Liver (tissue), 8 donors: ENCODE measurements at regions not wholly inside any gene's neighbourhood (a gene's known extent, or its start where the extent isn't known, plus 50 kb on each side); places are given as distances from the start of the nearest gene placed in this dataset.

Source experiments
- DNase-seq: peaks from one replicate; pipeline ENCODE4 v3.0.0-alpha.2; 2017; ENCODE audit warnings: low spot score
- H3K27ac ChIP-seq, 2 donors: one replicate each; pipeline ENCODE4 v1.7.0; 2013; ENCODE audit warnings: inconsistent platforms in 2 of 2, low read length in 2 of 2, control low read depth in 1 of 2, low read depth in 1 of 2, mild to moderate bottlenecking in 1 of 2
- H3K27me3 ChIP-seq, 4 donors: one replicate each; pipeline versions ENCODE4 v1.6.1 to v1.7.0; 2013; ENCODE audit warnings: low read length in 3 of 4, inconsistent platforms in 1 of 4, mild to moderate bottlenecking in 1 of 4, moderate library complexity in 1 of 4; ENCODE audit not compliant: control insufficient read depth in 4 of 4, insufficient read depth in 4 of 4
- H3K36me3 ChIP-seq, 4 donors: one replicate each; pipeline versions ENCODE4 v1.6.1 to v1.7.0; 2013; ENCODE audit warnings: low read length in 3 of 4, mild to moderate bottlenecking in 3 of 4, low read depth in 1 of 4, moderate library complexity in 1 of 4; ENCODE audit not compliant: control insufficient read depth in 4 of 4, insufficient read depth in 3 of 4
- H3K4me1 ChIP-seq, 4 donors: one replicate each; pipeline versions ENCODE4 v1.6.1 to v1.7.0; 2013; ENCODE audit warnings: low read length in 3 of 4, mild to moderate bottlenecking in 3 of 4, moderate library complexity in 1 of 4; ENCODE audit not compliant: control insufficient read depth in 4 of 4, insufficient read depth in 4 of 4
- H3K4me3 ChIP-seq, 3 donors: one replicate each; pipeline versions ENCODE4 v1.6.1 to v1.7.0; 2013; ENCODE audit warnings: low read length in 3 of 3, control low read depth in 1 of 3, low read depth in 1 of 3, mild to moderate bottlenecking in 1 of 3
- H3K9ac ChIP-seq, 2 donors: one replicate each; pipeline ENCODE4 v1.7.0; 2013; ENCODE audit warnings: low read length in 2 of 2, mild to moderate bottlenecking in 2 of 2, moderate library complexity in 2 of 2, control low read depth in 1 of 2, low read depth in 1 of 2
- H3K9me3 ChIP-seq, 4 donors: one replicate each; pipeline versions ENCODE4 v1.6.1 to v1.7.0; 2013; ENCODE audit warnings: low read length in 3 of 4; ENCODE audit not compliant: control insufficient read depth in 4 of 4
- ATF3 ChIP-seq: IDR thresholded peaks from 2 replicates; pipeline ENCODE4 v1.6.1; 2016; ENCODE audit warnings: antibody characterized with exemption
- CTCF ChIP-seq: fragments of 150-350 bp; IDR thresholded peaks from 2 replicates; pipeline ENCODE4 v1.5.1; 2017; ENCODE audit warnings: improper control_type of control experiment, low read depth, low read length; ENCODE audit not compliant: missing input control
- EGR1 ChIP-seq, 2 donors: IDR thresholded peaks; 2 replicates each; pipeline ENCODE4 v1.6.1; 2016 to 2018; ENCODE audit warnings: antibody characterized with exemption in 2 of 2, low read depth in 2 of 2
- FOXA1 ChIP-seq: IDR thresholded peaks from 2 replicates; pipeline ENCODE4 v1.6.1; 2016; ENCODE audit warnings: antibody characterized with exemption
- FOXA2 ChIP-seq: IDR thresholded peaks from 2 replicates; pipeline ENCODE4 v1.6.1; 2016; ENCODE audit warnings: antibody characterized with exemption
- GABPA ChIP-seq, 2 donors: IDR thresholded peaks in 1 of 2; conservative IDR thresholded peaks in 1 of 2; 2 replicates each; pipeline ENCODE4 v1.6.1; 2016; ENCODE audit warnings: antibody characterized with exemption in 2 of 2, mild to moderate bottlenecking in 1 of 2, moderate library complexity in 1 of 2
- HNF4A ChIP-seq, 2 donors: conservative IDR thresholded peaks; 2 replicates each; pipeline ENCODE4 v1.6.1; 2016; ENCODE audit warnings: antibody characterized with exemption in 2 of 2, mild to moderate bottlenecking in 2 of 2
- HNF4G ChIP-seq: IDR thresholded peaks from 2 replicates; pipeline ENCODE4 v1.6.1; 2016; ENCODE audit warnings: antibody characterized with exemption
- JUND ChIP-seq, 2 donors: IDR thresholded peaks; 2 replicates each; pipeline ENCODE4 v1.6.1; 2016; ENCODE audit warnings: antibody characterized with exemption in 2 of 2
- MAX ChIP-seq: IDR thresholded peaks from 2 replicates; pipeline ENCODE4 v1.6.1; 2016; ENCODE audit warnings: antibody characterized with exemption
- NR2F2 ChIP-seq: IDR thresholded peaks from 2 replicates; pipeline ENCODE4 v1.6.1; 2016; ENCODE audit warnings: antibody characterized with exemption
- REST ChIP-seq: IDR thresholded peaks from 2 replicates; pipeline ENCODE4 v1.6.1; 2016; ENCODE audit warnings: antibody characterized with exemption, mild to moderate bottlenecking
- RXRA ChIP-seq, 2 donors: IDR thresholded peaks; 2 replicates each; pipeline ENCODE4 v1.6.1; 2017 to 2018; ENCODE audit warnings: antibody characterized with exemption in 2 of 2, mild to moderate bottlenecking in 1 of 2
- SP1 ChIP-seq: IDR thresholded peaks from 2 replicates; pipeline ENCODE4 v1.6.1; 2018; ENCODE audit warnings: antibody characterized with exemption, mild to moderate bottlenecking
- TAF1 ChIP-seq: conservative IDR thresholded peaks from 2 replicates; pipeline ENCODE4 v1.6.1; 2016; ENCODE audit warnings: antibody characterized with exemption, mild to moderate bottlenecking
- YY1 ChIP-seq: IDR thresholded peaks from 2 replicates; pipeline ENCODE4 v1.6.1; 2016; ENCODE audit warnings: antibody characterized with exemption, mild to moderate bottlenecking
- ZBTB33 ChIP-seq: IDR thresholded peaks from 2 replicates; pipeline ENCODE4 v1.6.1; 2016; ENCODE audit warnings: antibody characterized with exemption
- WGBS: extraction: QIAGEN DNeasy Blood & Tissue Kit; methylation state at CpG from one replicate; pipeline ENCODE4 v1.1.7; 2013; 5-methylcytosine and 5-hydroxymethylcytosine counted together
- donor health status: healthy.
- donor health status: healthy.
- donor health status: healthy.
- donor health status: healthy.
- donor health status: healthy.

GRCh38 chr16:80046261-80046660 is 445.7 kb upstream of the MAF start:
- no peak for DNase-seq
- Histone ChIP-seq H3K4me1 (no peaks in the 10 kb centered on the region), H3K9me3 (no peaks in the 10 kb centered on the region), H3K36me3 (no peaks in the 10 kb centered on the region), H3K4me3 (no peak overlapping the region), H3K27ac (no peak overlapping the region), H3K27me3 (no peaks in the 10 kb centered on the region), H3K9ac (no peak overlapping the region)
- TF ChIP-seq SP1 = no peak
- no peak for TF ChIP-seq GABPA (IDR thresholded peaks at IDR 0.05 in 1 of 2, conservative IDR thresholded peaks at IDR 0.05 in 1 of 2)
- WGBS = 36% methylated on average over 3 of the region's 3 CpGs

- no peaks in the 10 kb centered on the region for H3K4me1 ChIP-seq
- H3K27ac ChIP-seq = no peak overlapping the region
- WGBS = 34% methylated on average over 8 of the region's 8 CpGs
- H3K27me3 ChIP-seq = no peaks in the 10 kb centered on the region
- H3K9ac ChIP-seq = no peak overlapping the region
- H3K36me3 ChIP-seq = no peaks in the 10 kb centered on the region
- no peak for TF ChIP-seq HNF4G
- no peak for TF ChIP-seq HNF4A (conservative IDR thresholded peaks at IDR 0.05)
- TF ChIP-seq RXRA (IDR thresholded peaks at IDR 0.05) = no peak
- TF ChIP-seq MAX = no peak
- TF ChIP-seq YY1 = no peak
- no peak for TF ChIP-seq FOXA1
- no peak for TF ChIP-seq JUND (IDR thresholded peaks at IDR 0.05)
- no peak for TF ChIP-seq REST
- no peak for TF ChIP-seq TAF1
- no peak for TF ChIP-seq NR2F2
- no peak for TF ChIP-seq EGR1 (IDR thresholded peaks at IDR 0.05; ENCODE audit: low read depth in 2 of 2)
- no peak for TF ChIP-seq ATF3
- TF ChIP-seq GABPA (IDR thresholded peaks at IDR 0.05 in 1 of 2, conservative IDR thresholded peaks at IDR 0.05 in 1 of 2) = no peak
- TF ChIP-seq SP1 = no peak
- TF ChIP-seq FOXA2 = no peak
- no peak for TF ChIP-seq ZBTB33
- no peak for TF ChIP-seq CTCF
- H3K9me3 ChIP-seq = no peaks in the 10 kb centered on the region
- DNase-seq = no peak
- no peak overlapping the region for H3K4me3 ChIP-seq
Measured at GRCh38 chr16:80045861-80046260, 445.3 kb upstream of the MAF start.
